ENCODE measurements at regions not wholly inside any gene's neighbourhood (a gene's known extent, or its start where the extent isn't known, plus 50 kb on each side); places are given as distances from the start of the nearest gene placed in this dataset.

GRCh38 chr13:111645598-111646455 lies 325.4 kb downstream of the TEX29 start:
- no peak for TF ChIP-seq CTCF (optimal IDR thresholded peaks at IDR 0.05 in 1 of 3, IDR thresholded peaks at IDR 0.05 in 1 of 3, conservative IDR thresholded peaks at IDR 0.05 in 1 of 3; ENCODE audit: extremely low read depth in 1 of 3, insufficient read depth in 2 of 3, low read length in 3 of 3)
- no peak for TF ChIP-seq EZH2 (IDR thresholded peaks at IDR 0.05; ENCODE audit: low read length)

Data from keratinocyte (primary cell).